Jurkat, Clone E6-1 (cell line): ENCODE measurements at regions not wholly inside any gene's neighbourhood (a gene's known extent, or its start where the extent isn't known, plus 50 kb on each side); places are given as distances from the start of the nearest gene placed in this dataset.

Experiments
- DNase-seq: peaks from one replicate; pipeline ENCODE4 v3.0.0-alpha.2; 2011; ENCODE audit warnings: low read depth, low spot score
- H3K4me3 ChIP-seq: 2 replicates; pipeline ENCODE4 v1.5.1; 2011; ENCODE audit warnings: mild to moderate bottlenecking, low read length, control low read depth, moderate library complexity

DNA sequence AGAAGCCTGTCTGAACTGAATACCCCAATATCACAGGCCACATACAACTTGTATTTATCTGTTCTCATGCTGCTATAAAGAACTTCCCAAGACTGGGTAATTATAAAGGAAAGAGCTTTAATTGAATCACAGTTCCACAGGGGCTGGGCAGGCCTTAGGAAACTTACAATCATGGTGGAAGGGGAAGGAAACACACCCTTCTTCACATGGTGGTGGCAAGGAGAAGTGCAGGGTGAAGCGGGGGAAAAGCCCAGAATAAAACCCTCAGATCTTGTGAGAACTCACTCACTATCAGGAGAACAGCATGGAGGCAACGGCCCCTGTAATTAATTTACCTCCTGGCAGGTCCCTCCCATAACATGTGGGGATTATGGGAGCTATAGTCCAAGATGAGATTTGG, 50.3 kb upstream of the FNDC1 start:
- H3K4me3 ChIP-seq, result no peak overlapping the region
- no peak for DNase-seq

DNA sequence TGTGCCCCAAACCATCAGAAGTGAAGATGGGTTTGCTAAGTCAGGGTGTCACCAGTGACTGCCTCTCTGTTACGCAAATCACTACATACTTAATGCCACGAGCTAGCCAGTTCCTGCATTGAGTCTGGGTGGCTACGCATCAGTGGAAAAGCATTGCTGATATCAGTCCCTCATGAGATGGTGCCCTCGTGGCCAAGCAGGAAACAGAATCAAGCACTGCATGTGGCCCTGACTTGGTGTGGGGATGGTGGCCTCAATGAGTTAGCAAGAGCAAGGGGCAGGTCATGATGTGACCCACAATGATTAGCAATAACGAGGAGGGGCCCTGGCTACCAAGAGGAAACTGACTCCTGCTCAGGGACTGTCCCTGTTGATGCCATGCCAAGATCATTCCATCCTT, 51.6 kb upstream of the FNDC1 start:
- no peak for DNase-seq
- H3K4me3 ChIP-seq, result no peak overlapping the region

DNA sequence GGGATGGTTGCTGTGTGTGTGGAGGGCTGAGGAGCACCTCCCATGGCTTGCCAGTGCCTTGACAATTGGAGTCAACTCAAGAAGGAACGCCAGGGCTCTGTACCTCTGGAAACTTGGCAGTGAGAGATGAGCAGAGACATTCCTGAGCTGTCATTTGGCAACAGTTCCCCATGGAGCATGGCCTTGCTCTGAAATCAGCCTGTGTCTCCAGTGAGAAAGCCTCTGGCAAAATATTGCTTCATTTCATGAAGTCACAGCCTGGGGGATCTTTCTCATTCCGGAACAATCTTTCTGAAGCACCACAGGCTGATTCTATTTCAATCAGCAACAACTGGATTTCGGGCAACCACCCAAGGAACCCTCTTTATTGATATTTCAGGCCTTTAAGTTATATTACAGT, 52.2 kb upstream of the FNDC1 start:
- no peak overlapping the region for H3K4me3 ChIP-seq
- DNase-seq, result no peak

DNA sequence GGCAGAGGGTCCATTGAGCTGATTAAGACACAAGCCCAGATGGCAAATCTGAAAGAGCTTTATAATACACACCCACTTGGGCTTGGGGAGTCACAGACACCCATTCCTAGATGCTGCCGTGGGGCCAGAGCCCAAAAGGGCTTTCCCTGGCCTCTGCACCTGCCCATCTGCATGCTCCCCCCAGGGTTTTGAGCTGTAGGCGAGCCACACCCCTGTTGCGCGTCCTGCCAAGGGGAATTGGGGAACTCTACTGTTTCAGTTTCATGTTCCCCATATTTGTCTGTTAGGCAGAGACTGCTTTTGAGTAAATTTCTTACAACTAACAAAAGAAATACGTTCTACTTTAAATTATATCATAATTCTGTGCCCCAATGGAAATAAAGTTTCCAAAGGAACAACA, 52.9 kb upstream of the FNDC1 start:
- DNase-seq, result no peak
- H3K4me3 ChIP-seq, result no peak overlapping the region

DNA sequence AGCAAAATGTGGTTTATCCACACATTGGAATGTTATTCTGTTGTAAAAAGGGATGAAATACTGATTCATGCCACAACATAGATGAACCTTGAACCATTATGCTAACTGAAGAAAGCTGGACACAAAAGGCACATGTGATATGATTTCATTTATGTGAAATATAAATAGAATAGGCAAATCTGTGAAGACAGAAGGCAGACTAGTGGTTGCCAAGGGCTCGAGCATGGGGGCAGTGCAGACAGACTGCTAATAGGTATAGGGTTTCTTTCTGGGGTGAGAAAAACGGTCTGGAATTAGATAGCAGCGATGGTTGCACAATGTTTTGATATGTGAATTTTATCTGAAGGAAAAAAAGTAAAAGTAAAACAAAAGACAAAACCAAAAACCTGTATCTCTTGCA, 54.6 kb upstream of the FNDC1 start:
- H3K4me3 ChIP-seq, result no peak overlapping the region
- no peak for DNase-seq

DNA sequence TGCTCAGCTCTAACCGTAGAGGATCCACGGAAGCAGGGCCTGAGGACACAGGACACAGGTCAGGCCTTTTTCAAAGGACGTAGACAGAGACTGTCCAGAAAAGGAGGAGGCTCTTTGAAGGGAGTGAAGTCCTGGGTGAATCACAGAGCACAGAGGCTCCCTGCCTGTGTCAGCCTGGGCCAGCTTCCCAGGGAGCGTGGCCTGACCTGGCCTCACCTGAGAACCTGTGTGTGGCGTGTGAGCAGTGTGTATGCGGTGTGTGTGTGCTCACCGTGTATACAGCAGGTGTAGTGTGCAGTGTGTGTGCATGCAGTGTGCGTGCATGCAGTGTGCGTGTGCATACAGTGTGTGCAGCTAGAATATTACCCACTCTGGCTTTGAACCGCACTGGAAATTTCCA, 56.0 kb upstream of the FNDC1 start:
- no peak for DNase-seq
- H3K4me3 ChIP-seq, result no peak overlapping the region

DNA sequence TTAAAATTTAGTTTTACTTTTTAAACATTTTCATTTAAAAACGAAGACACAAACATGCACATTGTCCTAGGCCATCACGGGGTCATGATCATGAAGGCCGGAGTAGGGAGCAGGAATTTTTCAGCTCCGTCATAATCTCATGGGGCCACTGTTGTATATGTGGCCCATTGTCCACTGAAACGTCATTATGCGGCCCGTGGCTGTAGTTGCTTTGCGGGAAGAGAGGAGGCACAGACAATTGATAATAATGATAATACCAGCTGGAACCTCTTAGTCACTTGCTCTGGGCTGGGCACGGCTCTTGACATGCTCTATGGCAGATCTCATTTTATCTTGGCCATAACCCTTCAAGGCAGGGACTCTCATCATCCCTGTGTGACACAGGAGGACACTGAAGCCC, 56.5 kb upstream of the FNDC1 start:
- no peak overlapping the region for H3K4me3 ChIP-seq
- DNase-seq, result no peak

GRCh38 chr6:159110748-159111147, 58.5 kb upstream of the FNDC1 start:
- no peak for DNase-seq

GRCh38 chr6:159110013-159110412, 59.2 kb upstream of the FNDC1 start:
- no peak overlapping the region for H3K4me3 ChIP-seq
- DNase-seq, result peak; percentile 53

More at GRCh38 chr6:159110748-159111147, 58.5 kb upstream of the FNDC1 start:
- no peak overlapping the region for H3K4me3 ChIP-seq

DNA sequence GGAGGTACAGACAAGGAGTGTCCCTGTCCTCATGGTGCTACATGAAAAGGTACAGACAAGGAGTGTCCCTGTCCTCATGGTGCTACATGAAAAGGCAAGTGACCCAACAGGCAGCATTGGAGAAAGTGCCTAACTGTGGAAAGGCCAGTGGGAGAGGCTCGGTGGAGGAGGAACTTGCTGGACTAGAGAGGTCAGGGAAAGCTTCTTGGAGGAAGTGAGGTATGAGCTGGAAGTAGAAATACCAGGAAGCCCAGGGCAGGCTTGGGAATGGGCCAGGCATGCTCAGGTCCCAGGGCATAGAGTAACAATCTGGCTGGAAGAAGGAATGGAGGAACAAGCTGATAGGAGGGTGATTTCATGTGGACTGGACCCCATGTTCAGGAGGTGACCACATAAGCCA, 59.8 kb upstream of the FNDC1 start:
- H3K4me3 ChIP-seq, result no peak overlapping the region
- no peak for DNase-seq

DNA sequence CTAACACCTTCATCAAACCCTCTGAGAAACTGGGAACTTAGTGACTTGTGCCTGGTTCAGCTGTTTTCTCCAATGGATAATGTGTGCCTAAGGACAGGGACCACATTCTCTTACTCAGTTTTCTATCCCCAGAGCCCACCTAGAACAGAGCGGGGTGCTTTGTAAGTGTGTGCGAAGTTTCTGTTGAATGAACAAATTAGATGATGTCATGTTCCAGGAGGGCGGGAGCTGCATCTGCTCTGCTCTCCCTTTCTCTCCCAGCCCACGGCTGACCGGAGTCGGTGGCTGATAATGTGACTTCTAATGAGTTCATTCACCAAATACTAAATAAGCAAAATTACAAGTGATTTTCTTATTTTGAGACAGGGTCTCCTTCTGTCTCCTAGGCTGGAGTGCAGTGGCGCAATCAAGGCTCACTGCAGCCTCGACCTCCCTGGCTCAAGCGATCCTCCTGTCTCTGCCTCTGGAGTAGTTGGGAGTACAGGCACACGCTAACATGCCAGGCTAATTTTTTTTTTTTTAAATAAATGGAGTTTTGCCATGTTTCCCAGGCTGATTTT, 60.7 kb upstream of the FNDC1 start:
- no peak overlapping the region for H3K4me3 ChIP-seq
- DNase-seq, result no peak

GRCh38 chr6:159107451-159108260, 61.5 kb upstream of the FNDC1 start:
- peak; percentile 92 for DNase-seq
- peak overlapping the region; percentile 46 for H3K4me3 ChIP-seq

GRCh38 chr6:159106627-159107241, 61.9 kb upstream of the TAGAP start:
- peak; percentile 97 for DNase-seq
- peak overlapping the region; percentile 46 for H3K4me3 ChIP-seq

DNA sequence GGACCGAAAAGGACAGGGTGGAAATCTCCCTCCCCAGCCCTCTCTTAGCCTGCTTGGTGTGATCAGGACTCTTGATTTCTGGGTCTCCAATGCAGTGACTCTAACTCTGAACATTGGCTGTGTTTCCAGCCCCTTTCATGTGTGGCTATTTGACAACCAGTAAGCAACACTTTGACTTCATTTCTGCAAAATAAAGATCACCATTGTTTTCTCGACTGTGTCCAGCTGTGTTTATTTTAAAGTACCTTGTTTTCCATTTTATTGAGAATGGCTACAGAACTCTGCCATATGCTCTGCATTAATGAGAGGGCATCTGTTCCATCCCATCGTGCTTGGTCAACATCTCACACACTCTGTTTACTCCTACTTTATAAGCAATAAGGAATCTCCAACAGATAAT, 60.9 kb upstream of the TAGAP start:
- H3K4me3 ChIP-seq, result no peak overlapping the region

DNA sequence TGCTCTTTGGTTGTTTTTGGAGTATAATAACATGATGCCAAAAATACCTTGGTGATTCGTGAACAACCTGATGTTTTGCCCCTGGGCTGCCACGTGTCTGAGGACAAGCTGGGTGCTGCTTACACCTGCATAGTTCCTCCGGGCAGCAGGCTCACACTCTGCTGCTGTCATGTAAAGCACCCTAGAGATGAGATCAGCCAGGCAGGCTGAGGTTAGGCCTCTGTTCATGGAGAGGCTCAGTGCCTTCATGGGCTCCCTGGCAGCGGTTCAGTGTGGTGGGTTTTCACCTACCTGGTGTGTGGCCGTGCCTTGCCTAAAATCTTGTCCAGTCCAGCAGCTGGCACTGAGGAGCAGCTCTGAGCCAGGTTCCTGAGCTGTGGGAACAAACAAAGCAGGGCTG, 60.1 kb upstream of the TAGAP start:
- DNase-seq, result peak; percentile 56
- no peak overlapping the region for H3K4me3 ChIP-seq

More for the DNA sequence above, 60.9 kb upstream of the TAGAP start:
- no peak for DNase-seq

DNA sequence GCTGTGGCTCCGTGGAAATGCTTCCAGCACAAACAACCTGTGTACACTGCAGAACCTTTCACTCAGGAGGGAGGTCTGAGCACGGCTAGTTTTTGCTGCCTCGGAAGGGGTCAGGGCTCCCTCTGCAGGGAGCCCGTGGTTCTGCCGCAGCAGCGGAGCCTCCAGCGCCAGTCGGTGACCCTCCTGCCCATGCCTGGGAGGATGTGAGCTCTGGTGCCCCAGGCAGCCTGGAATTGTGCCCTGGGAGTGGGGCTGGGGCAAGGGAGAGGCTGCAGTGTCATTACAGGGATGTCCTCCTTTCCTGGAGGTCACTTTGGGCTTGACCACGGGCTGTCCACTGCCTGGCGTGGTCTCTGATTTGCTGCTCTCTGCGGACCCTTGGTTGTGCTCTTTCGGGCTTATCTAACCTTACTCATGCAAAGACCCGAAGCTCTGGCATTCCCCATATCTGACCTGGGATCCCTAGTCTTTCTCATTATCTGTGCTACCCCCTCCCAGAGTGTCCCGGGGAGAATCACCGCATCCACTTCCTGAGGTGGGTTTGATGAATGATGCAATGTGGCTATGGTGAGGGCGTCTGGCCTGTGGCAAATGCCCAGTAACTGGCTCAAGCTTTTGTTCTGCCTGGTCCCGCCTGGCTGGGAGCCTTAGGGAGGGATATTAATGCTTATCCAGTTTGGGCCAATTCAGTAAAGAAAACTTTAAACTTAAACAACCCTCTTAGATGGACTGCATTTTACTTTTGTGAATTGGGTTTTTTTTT, 59.6 kb upstream of the TAGAP start:
- H3K4me3 ChIP-seq, result no peak overlapping the region
- peak; percentile 65 for DNase-seq

DNA sequence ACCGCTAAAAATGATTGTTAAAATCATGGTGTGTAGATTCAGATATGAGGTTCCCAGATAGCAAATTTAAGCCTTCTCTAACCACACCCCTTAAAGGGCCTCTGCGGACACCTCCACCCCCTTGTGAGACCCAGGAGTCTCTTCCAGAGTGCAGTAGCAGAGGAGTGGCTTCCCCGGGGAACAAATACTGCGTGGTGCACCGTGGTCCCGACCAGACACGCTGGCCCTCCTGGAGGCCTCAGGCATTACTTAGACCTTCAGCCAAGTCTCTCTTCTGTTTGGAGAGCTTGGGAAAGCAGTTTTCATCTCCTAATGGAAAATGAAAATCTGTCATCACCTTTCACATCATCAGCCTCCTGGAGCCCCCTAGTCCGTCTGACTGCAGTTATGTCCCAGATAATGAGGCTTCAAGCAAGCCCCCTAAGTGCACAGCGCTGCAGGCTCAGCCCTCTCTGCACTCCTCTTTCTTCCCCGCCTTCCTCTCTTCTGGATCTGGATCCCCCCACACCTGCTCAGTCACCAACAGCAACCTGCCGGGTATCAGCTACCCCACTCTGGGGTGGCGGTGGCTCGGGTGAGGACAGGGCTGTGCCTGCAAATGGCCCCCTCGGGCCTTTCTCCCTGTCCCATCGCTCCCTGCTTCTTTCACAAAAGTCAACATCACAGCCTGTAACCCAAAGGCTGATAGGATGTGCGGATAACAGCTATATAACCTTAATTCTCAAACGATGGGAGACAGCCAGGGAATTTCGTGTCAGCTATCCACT, 58.8 kb upstream of the TAGAP start:
- H3K4me3 ChIP-seq, result no peak overlapping the region
- DNase-seq, result no peak

GRCh38 chr6:159102373-159103160, 57.8 kb upstream of the TAGAP start:
- DNase-seq, result no peak
- H3K4me3 ChIP-seq, result no peak overlapping the region
